Fibroblast of lung (primary cell): ENCODE measurements at regions not wholly inside any gene's neighbourhood (a gene's known extent, or its start where the extent isn't known, plus 50 kb on each side); places are given as distances from the start of the nearest gene placed in this dataset.

ENCODE experiments used
- DNase-seq, 2 donors: peaks; one replicate each; pipeline versions ENCODE4 v3.0.0 to v3.0.0-alpha.2; 2010; ENCODE audit warnings: low read depth in 2 of 2
- H2AFZ ChIP-seq: 2 replicates; pipeline ENCODE4 v1.5.1; 2012; ENCODE audit warnings: low read length, control low read depth, inconsistent platforms
- H3K27ac ChIP-seq: 2 replicates; pipeline ENCODE4 v1.5.1; 2011; ENCODE audit warnings: low read length, control low read depth; ENCODE audit not compliant: insufficient read depth
- H3K27me3 ChIP-seq: 2 replicates; pipeline ENCODE4 v1.5.1; 2011; ENCODE audit warnings: mild to moderate bottlenecking, low read length; ENCODE audit not compliant: control insufficient read depth, insufficient read depth
- H3K36me3 ChIP-seq: 2 replicates; pipeline ENCODE4 v1.5.1; 2011; ENCODE audit warnings: low read length; ENCODE audit not compliant: control insufficient read depth, insufficient read depth
- H3K4me1 ChIP-seq: 2 replicates; pipeline ENCODE4 v1.5.1; 2011; ENCODE audit warnings: low read length; ENCODE audit not compliant: control insufficient read depth, insufficient read depth; ENCODE audit errors: extremely low read depth
- H3K4me2 ChIP-seq: 2 replicates; pipeline ENCODE4 v1.5.1; 2011; ENCODE audit warnings: low read length, control low read depth; ENCODE audit not compliant: insufficient read depth; ENCODE audit errors: extremely low read depth
- H3K4me3 ChIP-seq, 4 experiments: fragments of 200-600 bp in 1 of 4; sonication (generic) in 1 of 4; replicated peaks in 1 of 4; 2 replicates each; pipeline ENCODE4 v1.5.1; 2011 to 2016; ENCODE audit warnings: low read length in 4 of 4, low read depth in 3 of 4, mild to moderate bottlenecking in 3 of 4, control low read depth in 2 of 4, inconsistent platforms in 1 of 4, mixed read lengths in 1 of 4; ENCODE audit not compliant: insufficient read depth in 1 of 4; ENCODE audit errors: control extremely low read depth in 1 of 4
- H3K79me2 ChIP-seq: 2 replicates; pipeline ENCODE4 v1.5.1; 2012; ENCODE audit warnings: mild to moderate bottlenecking, low read length, inconsistent platforms; ENCODE audit not compliant: control insufficient read depth, insufficient read depth
- H3K9ac ChIP-seq: 2 replicates; pipeline ENCODE4 v1.5.1; 2011; ENCODE audit warnings: mild to moderate bottlenecking, low read length, control low read depth; ENCODE audit not compliant: insufficient read depth
- H3K9me3 ChIP-seq: 2 replicates; pipeline ENCODE4 v1.5.1; 2012; ENCODE audit warnings: low read depth, low read length; ENCODE audit not compliant: control insufficient read depth, insufficient read depth
- H4K20me1 ChIP-seq: 2 replicates; pipeline ENCODE4 v1.5.1; 2011; ENCODE audit warnings: low read length; ENCODE audit not compliant: control insufficient read depth, insufficient read depth; ENCODE audit errors: extremely low read depth
- EZH2 ChIP-seq: IDR thresholded peaks from 2 replicates; pipeline ENCODE4 v1.5.1; 2012; ENCODE audit warnings: low read length, control low read depth, mild to moderate bottlenecking; ENCODE audit errors: missing control alignments
- TF ChIP-seq, protein P1 (sequence below), 2 donors: IDR thresholded peaks in 1 of 2; conservative IDR thresholded peaks in 1 of 2; 1 replicate in 1 of 2; 2 replicates in 1 of 2; pipeline ENCODE4 v1.5.1; 2011 to 2012; ENCODE audit warnings: low read length in 2 of 2, control low read depth in 1 of 2, inconsistent platforms in 1 of 2, low read depth in 1 of 2, mild to moderate bottlenecking in 1 of 2

DNA sequence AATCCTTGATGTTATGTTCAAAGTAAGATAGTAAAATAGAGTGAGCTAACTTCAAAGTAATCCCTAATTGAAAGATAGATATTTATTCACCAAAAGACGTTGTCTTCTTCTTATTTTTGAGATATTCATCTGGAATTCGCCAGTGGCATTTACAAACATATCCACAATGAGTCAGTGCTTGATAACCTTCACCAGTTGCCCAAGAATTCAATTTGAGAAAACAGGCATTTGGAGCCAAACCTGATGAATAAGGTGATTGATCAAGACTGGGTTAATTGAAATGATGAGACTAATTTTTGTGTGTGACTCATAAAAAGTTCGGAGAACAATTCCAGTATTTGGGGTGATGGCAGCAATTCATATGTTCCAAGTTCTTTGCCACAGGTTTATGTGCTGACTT is 344.0 kb downstream of the ARL4A start:
- no peaks in the 10 kb centered on the region for H4K20me1 ChIP-seq
- H3K79me2 ChIP-seq = no peaks in the 10 kb centered on the region
- no peak overlapping the region for H3K4me2 ChIP-seq
- no peak for TF ChIP-seq EZH2
- TF ChIP-seq, protein P1, sequence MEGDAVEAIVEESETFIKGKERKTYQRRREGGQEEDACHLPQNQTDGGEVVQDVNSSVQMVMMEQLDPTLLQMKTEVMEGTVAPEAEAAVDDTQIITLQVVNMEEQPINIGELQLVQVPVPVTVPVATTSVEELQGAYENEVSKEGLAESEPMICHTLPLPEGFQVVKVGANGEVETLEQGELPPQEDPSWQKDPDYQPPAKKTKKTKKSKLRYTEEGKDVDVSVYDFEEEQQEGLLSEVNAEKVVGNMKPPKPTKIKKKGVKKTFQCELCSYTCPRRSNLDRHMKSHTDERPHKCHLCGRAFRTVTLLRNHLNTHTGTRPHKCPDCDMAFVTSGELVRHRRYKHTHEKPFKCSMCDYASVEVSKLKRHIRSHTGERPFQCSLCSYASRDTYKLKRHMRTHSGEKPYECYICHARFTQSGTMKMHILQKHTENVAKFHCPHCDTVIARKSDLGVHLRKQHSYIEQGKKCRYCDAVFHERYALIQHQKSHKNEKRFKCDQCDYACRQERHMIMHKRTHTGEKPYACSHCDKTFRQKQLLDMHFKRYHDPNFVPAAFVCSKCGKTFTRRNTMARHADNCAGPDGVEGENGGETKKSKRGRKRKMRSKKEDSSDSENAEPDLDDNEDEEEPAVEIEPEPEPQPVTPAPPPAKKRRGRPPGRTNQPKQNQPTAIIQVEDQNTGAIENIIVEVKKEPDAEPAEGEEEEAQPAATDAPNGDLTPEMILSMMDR (conservative IDR thresholded peaks at IDR 0.05 in 1 of 2, IDR thresholded peaks at IDR 0.05 in 1 of 2; ENCODE audit: low read depth in 1 of 2, low read length in 2 of 2) = no peak
- no peak overlapping the region for H3K27ac ChIP-seq
- H3K4me1 ChIP-seq = no peaks in the 10 kb centered on the region
- no peaks in the 10 kb centered on the region for H3K9me3 ChIP-seq
- DNase-seq = peak in 1 of 2 donors; percentile 45
- H3K27me3 ChIP-seq = no peaks in the 10 kb centered on the region
- H3K4me3 ChIP-seq = no peak overlapping the region
- H3K9ac ChIP-seq = no peak overlapping the region
- no peak overlapping the region for H2AFZ ChIP-seq
- no peaks in the 10 kb centered on the region for H3K36me3 ChIP-seq

DNA sequence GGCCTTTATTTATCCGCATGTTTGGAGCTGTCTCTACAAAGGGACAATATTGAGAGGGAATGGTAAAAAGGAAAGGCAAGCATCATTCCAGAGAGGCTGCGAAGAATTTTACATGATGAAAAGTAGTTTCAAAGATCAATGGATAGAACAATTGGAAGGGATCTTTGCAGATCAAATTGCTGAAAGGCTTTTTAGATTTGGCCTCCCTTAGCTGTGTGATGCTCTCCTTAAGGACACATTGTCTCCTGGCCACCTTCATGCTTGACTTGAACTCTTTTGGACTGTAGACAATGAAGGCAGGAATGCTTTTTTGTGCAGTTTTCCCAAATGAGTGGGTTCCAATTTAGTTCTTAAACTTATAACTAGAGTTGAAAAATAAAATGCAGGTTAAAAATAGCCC is 344.7 kb downstream of the ARL4A start:
- Histone ChIP-seq H3K4me1 (no peaks in the 10 kb centered on the region), H3K36me3 (no peaks in the 10 kb centered on the region), H2AFZ (no peak overlapping the region), H3K27ac (no peak overlapping the region), H3K9me3 (no peaks in the 10 kb centered on the region), H3K79me2 (no peaks in the 10 kb centered on the region), H3K4me3 (no peak overlapping the region), H3K9ac (no peak overlapping the region), H3K27me3 (no peaks in the 10 kb centered on the region), H4K20me1 (no peaks in the 10 kb centered on the region), H3K4me2 (no peak overlapping the region)
- DNase-seq = no peak
- TF ChIP-seq, protein P1 (conservative IDR thresholded peaks at IDR 0.05 in 1 of 2, IDR thresholded peaks at IDR 0.05 in 1 of 2; ENCODE audit: low read depth in 1 of 2, low read length in 2 of 2) = no peak
- no peak for TF ChIP-seq EZH2

DNA sequence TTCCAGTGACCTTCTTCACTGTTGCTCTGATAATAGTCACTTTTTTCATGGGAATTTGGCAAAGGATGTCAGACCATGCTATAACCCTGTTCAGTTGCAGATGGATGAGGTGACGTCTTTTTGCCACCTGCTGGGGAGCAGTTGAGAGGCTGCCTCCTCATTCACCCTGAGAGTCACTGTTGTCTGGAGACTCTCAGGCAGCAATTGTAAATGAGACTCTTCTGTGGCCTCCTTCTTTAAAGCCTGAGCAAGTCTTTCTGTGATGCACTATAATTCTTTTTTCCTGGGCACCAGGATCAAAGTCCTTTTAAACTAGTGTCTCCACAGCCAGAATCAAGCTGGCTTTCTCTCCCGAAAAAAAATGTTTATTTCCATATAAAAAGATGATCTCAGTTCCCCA is 345.1 kb downstream of the ARL4A start:
- TF ChIP-seq, protein P1 (conservative IDR thresholded peaks at IDR 0.05 in 1 of 2, IDR thresholded peaks at IDR 0.05 in 1 of 2; ENCODE audit: low read depth in 1 of 2, low read length in 2 of 2) = no peak
- TF ChIP-seq EZH2 = no peak
- Histone ChIP-seq H3K79me2 (no peaks in the 10 kb centered on the region), H3K9me3 (no peaks in the 10 kb centered on the region), H3K4me3 (no peak overlapping the region), H4K20me1 (no peaks in the 10 kb centered on the region), H2AFZ (no peak overlapping the region), H3K4me1 (no peaks in the 10 kb centered on the region), H3K36me3 (no peaks in the 10 kb centered on the region), H3K27me3 (no peaks in the 10 kb centered on the region), H3K9ac (no peak overlapping the region), H3K4me2 (no peak overlapping the region), H3K27ac (no peak overlapping the region)
- no peak for DNase-seq
